ENCODE measurements at regions not wholly inside any gene's neighbourhood (a gene's known extent, or its start where the extent isn't known, plus 50 kb on each side); places are given as distances from the start of the nearest gene placed in this dataset.

- no peak for DNase-seq (ENCODE audit: low read depth, low spot score)
- ChIA-PET CTCF (interaction anchor here (0.7 to 1.6 kb wide), 2 partner anchors 13 to 17 kb away, joined by 3 read pairs; no protein-coding TSS in a partner anchor), POLR2A (no interaction called here)
- TF ChIP-seq CTCF (IDR thresholded peaks at IDR 0.05; ENCODE audit: insufficient read depth, low read length, missing control alignments) = no peak
- H3K4me3 ChIP-seq (ENCODE audit: low read depth, low read length) = no peak overlapping the region
Observed at GRCh38 chr15:62440362-62441105, 275.4 kb upstream of the C2CD4B start.

DNA sequence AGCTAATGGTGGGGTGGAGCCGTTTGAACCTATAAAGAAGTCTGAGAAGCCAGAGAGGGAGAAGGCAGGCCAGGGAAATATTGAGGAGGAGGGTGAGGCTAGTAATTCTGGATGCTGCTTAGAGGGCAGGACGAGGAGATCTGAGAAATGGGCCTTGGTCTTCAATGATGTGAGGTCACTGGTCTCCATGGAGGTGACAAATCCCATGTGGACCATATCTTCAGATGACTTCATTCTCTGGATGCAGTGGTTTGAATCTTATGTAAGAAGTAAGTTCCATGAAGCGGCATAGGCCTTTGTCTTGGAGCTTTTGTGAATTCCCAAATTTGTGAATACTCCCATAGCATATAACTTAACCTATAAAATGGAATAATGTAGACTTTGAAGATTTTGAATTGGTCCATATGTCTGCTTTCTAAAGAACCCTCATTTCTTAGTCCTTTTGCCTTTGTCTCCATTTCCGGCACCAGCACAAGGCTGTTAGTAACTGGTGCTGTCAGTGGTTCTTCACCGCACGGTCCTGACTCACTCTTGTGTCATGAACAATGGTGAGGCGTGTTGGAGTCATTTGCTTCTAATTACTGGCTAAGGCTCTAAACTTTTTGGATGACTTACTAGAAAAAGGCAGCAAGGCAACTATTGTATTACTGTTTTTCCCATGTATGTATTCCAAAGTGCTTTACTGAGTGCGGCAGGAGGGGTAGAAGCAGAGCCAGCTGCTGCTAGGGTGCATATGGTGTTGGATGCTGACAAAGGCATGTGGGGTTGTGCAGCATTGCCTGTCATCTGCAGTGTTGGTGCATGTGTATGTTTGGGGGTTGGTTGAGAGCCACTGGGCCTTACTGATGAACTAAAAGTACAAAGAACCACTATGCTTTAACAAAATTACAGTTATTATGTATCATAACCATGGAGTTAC, 279.3 kb upstream of the C2CD4B start:
- H3K4me3 ChIP-seq (ENCODE audit: low read depth, low read length) = peak overlapping the region; percentile 8; the same call in 1 of the 2 replicates
- POLR2A ChIA-PET = no interaction called here
- no peak for TF ChIP-seq CTCF (IDR thresholded peaks at IDR 0.05; ENCODE audit: insufficient read depth, low read length, missing control alignments)
- peak; percentile 73 for DNase-seq (ENCODE audit: low read depth, low spot score)
- CTCF ChIA-PET = interaction anchor here (1.6 kb wide), 1 partner anchor 19 kb away, joined by 3 read pairs; no protein-coding TSS in a partner anchor

- DNase-seq (ENCODE audit: low read depth, low spot score) = no peak
- no peak for TF ChIP-seq CTCF (IDR thresholded peaks at IDR 0.05; ENCODE audit: insufficient read depth, low read length, missing control alignments)
- no peak overlapping the region for H3K4me3 ChIP-seq (ENCODE audit: low read depth, low read length)
- ChIA-PET POLR2A (no interaction called here), CTCF (interaction anchor here (1.0 kb wide), 1 partner anchor 297 kb away, joined by 3 read pairs; no protein-coding TSS in a partner anchor)
Observed at GRCh38 chr15:62445244-62445643, 280.2 kb upstream of the C2CD4B start.

DNA sequence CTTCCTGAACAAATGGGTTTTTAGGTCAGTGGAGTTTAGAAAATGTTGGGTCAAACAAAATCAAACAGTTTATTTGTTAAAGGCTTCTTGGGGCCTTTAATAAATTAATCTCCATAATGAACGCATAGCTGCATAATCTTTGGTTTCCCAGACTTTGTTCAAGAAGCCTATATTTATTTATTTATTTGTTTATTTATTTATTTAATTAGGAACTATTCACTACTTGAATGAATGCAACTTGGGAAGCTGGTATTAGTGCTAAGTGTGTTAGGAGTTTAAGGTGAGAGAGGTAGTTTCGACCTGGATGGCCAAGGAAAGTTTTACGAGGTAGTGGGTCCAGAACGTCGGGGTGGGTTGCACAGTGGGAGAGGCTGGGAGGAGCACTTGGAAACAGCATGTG, 281.9 kb upstream of the C2CD4B start:
- ChIA-PET POLR2A (no interaction called here), CTCF (no interaction called here)
- H3K4me3 ChIP-seq (ENCODE audit: low read depth, low read length) = no peak overlapping the region
- TF ChIP-seq CTCF (IDR thresholded peaks at IDR 0.05; ENCODE audit: insufficient read depth, low read length, missing control alignments) = no peak
- no peak for DNase-seq (ENCODE audit: low read depth, low spot score)

DNA sequence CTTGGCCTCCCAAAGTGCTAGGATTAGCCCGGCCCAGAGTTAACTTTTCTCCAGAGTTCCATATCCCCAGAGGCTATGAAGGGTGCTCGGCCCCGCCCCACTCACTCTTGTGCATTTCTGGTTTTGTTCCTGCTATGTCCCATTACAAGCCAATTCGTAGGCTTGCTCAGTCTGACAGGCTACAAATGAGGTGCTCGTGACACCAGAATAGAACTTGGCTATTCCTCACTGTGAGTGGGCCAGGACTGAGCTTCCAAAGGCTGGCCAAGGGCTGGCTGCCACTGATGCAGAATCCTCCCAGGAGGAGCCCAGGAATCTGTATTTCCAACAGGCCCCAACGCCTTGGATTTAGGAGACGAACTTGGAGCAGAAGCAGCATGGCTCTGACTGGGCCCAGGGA, 282.7 kb upstream of the C2CD4B start:
- CTCF ChIA-PET = interaction anchor here (0.9 to 1.6 kb wide), 3 partner anchors 9 to 295 kb away, joined by 3 to 7 read pairs (median 3); no protein-coding TSS in a partner anchor
- POLR2A ChIA-PET = no interaction called here
- no peak for DNase-seq (ENCODE audit: low read depth, low spot score)
- TF ChIP-seq CTCF (IDR thresholded peaks at IDR 0.05; ENCODE audit: insufficient read depth, low read length, missing control alignments) = no peak
- no peak overlapping the region for H3K4me3 ChIP-seq (ENCODE audit: low read depth, low read length)

DNA sequence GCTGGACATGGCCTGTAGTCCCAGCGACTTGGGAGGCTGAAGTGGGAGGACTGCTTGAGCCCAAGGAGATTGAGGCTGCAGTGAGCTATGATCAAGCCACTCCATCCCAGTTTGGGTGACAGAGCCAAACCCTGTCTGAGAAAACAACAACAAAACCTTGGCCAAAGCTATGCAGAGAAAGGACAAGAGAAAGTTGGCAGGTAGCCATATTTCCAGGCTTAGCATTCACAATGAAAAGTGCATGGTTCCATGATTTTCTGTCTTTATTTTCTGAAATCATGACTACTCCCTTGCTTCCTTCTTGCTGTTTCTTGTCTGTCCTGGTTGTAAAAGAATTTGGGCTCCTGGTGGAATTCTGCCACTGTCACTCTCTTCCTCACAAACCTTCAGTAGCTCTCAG, 284.6 kb upstream of the C2CD4B start:
- ChIA-PET POLR2A (interaction anchor here (0.7 kb wide), 1 partner anchor 54 kb away, joined by 3 read pairs; no protein-coding TSS in a partner anchor), CTCF (no interaction called here)
- TF ChIP-seq CTCF (IDR thresholded peaks at IDR 0.05; ENCODE audit: insufficient read depth, low read length, missing control alignments) = no peak
- DNase-seq (ENCODE audit: low read depth, low spot score) = no peak
- H3K4me3 ChIP-seq (ENCODE audit: low read depth, low read length) = no peak overlapping the region
